NCI-H128 (cell line): ENCODE measurements at regions not wholly inside any gene's neighbourhood (a gene's known extent, or its start where the extent isn't known, plus 50 kb on each side); places are given as distances from the start of the nearest gene placed in this dataset.

Source experiments
- DNase-seq: peaks from one replicate; lab custom pipeline; 2025; ENCODE audit not compliant: unreplicated experiment; lab: John Stamatoyannopoulos, UW

DNA sequence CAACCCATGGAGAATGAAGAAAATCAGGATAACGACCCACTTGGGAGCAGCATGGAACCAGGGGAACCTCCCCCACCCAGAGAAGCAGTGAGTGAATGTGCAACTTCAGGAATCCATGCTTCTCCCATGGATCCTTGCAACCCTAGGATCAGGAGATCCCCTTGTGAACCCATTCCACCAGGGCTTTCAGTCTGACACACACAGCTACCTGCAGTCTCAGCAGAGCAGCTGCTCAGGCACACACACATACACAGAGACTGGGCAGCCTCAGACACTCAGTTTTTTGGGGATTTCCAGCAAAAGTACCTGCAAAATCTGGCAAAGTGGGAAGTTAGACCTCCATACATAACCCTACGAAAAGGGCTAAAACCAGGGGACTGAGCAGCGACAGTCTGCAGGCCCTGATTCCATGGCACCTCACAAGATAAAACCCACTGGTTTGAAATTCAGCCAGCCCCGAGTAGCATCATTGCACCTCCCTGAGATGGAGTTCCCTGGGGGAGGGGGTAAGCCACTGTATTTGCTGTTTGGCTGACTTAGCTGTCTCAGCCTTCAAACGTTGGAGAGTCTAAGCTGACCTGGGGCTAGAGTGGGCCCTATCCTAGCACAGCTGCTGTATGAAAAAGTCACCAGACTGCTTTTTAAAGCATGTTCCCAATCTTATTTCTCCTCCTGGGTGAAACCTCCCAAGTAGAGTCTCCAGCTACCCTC lies 737.5 kb upstream of the NDST4 start:
- no peak for DNase-seq

DNA sequence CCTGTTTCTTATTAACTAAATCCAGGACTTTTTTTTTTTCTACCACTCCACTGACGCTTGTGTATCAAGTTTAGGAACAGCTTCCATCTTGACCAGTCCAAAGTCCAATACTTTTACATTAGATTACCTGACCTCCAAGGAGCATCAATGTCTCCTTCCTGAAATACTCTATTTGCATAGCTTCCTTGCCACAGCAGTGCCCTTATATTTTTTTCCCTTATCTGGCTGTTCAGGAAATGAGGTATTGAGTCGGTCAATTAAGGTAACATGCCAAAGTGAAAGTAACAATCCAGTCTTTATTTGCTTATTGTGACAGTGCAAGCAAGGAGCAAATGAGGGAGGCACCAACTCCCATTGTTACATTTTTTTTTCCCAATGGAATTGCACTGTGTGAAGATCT lies 730.8 kb upstream of the NDST4 start:
- no peak for DNase-seq

DNA sequence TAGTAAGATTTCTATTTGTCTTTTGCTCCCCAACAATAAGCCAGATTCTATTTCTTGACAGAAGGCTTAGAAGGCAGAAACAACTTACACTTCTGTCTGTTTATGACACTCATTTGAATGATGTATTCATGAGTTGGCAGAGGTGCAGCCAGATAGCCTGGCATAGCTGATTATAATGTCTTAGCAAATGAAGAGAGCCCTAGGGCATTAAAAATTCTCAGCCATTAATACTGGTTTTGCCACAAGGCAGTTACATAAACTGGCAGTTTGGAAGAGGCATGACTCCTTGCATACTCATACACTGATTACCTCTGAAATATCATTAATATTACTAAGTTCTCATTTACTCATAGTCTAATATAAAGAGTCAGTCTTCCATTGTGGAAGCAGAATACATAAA lies 728.5 kb upstream of the NDST4 start:
- no peak for DNase-seq

DNA sequence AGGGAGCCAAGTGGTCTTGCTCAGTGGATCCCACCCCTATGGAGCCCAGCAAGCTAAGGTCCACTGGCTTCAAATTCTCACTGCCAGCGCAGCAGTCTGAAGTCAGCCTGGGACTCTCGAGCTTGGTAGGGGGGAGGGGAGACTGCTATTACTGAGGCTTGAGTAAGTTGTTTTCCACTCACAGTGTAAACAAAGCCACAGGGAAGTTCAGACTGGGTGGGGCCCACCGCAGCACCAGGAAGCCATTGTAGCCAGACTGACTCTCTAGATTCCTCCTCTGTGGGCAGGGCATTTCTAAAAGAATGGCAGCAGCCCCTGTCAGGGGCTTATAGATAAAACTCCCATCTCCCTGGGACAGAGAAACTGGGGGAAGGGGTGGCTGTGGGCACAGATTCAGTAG lies 721.0 kb upstream of the NDST4 start:
- DNase-seq, result no peak

DNA sequence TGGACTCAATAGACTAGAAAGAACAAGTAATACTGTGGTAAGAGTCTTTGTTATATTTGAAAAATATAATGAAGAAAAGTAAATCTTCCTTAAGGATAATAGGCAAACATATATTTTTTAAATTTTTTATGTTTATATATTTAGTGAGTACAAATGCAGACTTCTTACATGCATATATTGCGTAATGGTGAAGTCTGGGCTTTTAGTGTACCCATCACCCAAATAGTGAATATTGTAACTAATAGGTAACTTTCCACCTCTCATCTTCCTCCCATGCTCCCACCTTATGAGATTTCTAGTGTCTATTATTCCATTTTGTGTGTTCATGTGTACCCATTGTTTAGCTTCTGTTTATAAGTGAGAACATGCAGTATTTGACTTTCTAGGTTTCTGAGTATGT lies 711.2 kb upstream of the NDST4 start:
- DNase-seq, result no peak

DNA sequence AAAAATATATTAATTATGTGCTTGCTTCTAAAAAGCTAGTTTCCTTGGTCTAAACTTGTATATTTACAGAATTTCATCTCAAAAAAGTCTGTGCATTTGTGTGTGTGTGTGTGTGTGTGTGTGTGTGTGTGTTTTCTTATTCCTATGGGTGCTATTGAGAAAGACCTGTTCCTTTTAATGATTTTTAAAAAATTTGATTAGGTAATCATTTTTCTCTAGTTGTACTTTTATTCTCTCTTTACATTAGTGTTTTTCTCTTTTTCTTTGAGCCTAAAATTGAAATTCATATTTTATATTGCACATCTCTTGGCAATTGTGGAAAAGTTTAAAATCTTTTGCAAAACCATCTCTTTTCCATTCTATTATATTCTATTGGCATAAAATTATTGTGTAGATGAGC lies 690.4 kb upstream of the NDST4 start:
- no peak for DNase-seq

DNA sequence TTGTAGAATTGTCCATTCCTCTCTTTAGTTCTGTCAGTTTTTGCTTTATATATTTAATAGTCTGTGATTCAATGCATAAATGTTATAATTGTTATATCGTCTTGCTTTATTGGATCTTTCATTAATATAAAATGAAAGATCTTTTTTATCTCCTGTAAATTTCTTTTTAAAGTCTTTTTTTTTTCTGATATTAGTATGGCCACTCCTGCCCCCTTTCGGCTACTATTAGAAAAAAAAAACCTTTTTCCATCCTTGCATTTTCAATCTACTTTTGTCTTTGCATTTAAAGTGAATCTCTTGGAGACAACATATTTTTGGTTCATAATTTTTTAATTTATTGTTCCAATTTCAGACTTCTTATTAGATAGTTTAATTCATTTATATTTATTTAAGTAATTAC lies 677.4 kb upstream of the NDST4 start:
- no peak for DNase-seq

DNA sequence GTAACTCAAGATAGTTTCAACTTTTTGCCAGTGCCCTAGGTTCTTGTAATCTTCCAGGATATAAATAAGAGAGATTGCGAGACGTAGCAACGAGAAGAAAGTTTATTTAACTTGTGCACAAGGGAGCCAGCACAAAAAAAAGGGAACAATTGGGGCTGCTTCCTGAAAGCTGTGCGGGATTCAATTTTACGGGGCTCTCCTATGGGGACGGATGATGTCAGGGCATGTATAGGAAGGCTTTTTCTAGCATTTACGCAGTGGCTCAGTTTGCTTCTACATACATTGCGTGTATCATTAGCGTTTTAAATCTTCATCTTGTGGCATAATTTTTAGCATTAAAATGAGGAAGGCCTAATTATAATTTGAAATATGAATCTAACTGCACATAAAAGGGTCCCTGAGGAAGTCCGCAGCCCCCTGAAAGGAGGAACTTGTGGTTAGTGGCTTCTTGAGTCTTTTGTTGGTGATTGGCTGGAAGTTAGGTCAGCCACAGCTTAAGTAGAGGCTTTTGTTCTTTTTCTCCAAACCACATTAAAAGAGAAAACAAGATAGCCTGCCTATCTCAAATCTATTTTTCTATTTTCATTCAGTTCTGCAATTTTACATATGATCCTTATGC lies 668.2 kb upstream of the NDST4 start:
- no peak for DNase-seq

DNA sequence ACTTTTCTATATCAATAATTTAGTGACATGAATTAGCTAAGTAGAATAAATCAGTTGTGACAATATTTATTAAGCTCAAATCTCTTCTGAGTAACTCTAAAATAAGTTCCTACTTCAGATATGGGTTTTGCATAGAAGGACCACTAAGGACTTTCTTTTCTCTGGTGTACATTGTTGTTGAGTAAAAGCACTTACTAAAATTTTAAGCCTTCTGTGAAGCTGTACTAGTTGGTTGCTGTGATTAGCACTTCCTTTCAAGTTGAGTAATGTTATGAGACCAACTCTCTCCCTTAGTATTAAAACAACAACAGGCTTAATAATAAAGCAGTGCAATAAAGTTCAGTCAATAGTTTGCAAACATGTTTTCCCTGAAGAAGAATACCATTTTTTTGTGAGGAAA lies 667.4 kb upstream of the NDST4 start:
- DNase-seq, result no peak

DNA sequence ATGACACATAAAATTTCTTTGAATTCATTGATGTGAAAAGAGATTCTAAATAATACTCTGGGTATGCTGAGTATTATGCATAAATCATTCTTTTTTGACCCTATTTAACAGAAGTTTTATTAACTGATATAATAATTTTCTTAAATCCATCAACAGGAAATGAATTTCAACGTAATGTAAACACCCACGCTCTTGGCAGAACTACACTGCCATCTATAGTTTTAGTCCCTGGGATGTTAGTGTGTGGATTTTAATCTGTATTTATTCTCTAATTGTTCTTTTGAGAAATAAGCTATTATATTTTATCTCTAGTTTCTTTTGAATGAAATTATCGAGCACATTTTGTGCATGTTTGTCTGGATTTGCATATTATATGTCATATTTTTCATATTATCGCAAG lies 666.8 kb upstream of the NDST4 start:
- DNase-seq, result no peak

DNA sequence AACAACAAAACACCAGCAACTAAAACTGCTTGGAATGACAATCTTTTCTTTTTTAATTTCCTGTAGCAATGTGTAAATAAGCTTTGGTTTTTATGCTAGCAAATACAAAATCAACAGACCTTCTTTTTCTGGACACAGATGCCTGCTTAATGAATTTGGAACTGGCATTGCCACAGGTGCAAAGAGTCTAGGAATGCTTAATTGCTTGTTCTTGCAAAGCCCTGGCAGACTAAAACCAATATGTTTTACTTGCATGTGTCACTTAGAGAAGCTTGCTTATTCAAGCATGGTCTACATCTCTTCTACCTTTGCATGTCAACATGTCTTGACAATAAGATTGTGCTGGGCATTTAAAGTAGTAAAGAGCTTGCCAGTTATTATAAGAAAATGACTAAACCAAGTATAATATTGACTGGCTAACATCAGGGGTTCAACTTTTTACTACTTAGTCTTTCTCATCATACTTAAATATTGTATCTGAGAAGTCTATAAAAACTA lies 656.7 kb upstream of the NDST4 start:
- no peak for DNase-seq

DNA sequence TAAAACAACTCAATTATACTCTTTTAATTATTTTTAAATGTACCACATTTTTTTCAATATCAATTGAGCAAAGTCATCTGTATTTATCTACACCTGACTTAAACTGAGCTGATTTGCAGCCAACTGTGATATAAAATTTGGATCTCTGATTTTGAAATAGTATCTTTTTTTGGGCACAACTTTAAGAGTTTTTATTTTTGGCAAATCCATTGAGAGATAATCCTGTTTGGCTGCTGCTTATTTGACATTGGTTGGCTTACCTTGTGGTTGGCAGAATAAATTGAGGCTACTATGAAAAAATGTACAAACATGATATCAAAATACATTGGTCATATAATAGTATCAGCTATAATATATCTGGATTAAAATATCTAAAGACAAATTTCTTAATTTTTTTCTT lies 656.0 kb upstream of the NDST4 start:
- no peak for DNase-seq

DNA sequence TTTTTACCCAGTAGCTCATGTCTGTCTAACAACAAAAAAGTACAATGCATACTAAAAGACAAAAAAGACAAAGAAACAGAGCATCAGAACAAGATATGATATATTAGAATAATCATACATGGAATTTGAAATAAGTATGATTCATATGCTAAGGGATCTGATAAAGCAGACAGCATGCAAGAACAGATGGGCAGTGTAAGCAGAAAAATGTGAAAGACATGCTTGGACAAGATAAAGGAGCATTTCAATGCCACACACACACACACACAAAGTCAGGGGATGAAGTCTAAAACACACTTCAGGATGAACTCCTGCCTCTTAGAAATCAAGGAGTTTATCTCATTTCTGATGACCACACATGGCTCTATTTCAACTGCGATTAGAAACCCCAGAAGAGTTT lies 649.6 kb upstream of the NDST4 start:
- no peak for DNase-seq

DNA sequence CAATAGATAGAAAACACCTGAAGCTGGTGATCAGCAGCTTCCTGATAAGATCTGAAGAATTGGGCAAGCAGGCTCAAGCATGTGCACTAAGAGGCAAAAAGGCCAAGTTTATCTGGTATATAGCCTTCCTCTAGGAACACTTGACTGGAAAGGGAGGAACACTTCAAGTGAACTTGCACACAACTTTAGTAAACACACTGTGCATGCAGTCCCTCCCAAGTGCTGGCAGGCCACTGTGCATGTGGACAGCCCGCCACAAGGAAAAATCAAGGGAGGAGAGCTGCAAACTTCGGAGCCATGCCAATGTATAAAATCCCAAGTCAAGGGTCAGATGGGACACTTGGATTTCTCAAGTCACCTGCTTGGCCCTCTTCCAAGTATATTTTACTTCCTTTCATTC lies 645.8 kb upstream of the NDST4 start:
- no peak for DNase-seq

DNA sequence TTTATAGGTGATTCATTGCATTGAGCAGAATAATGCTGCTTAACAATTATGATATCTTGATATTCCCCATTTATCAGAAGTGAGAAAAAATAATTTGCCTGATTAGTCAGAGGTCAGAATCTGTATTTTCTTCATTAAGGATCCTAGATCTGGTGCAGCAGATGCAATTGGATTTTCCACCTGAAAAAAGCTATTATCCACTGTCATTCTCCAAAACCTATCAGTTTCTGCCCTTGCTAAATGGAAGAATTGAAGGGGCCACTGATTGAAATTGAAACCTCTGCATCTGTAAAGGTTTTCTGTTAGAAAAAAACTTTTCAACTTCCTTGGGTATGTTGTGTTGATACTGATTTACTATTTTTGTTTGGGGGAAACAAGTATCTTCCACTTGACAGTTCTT lies 636.0 kb upstream of the NDST4 start:
- DNase-seq, result no peak

DNA sequence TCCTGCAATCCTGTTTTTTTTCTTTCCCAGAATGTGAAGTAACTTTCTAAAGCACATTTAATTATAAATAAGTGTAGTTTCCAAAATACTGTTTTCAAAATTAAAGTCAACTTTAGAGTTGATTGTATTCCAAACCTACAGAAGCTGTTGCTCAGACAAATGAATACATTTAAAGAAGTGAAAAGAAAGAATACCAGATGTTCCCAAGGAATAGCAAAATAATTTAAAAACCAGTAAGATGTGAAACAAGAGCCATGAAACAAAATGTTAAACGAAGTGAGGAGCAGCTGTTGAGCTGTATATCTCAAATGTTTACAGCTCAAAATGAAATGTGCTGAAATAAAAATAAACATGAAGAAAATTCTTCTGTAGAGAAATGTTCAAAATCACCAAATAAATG lies 627.4 kb upstream of the NDST4 start:
- no peak for DNase-seq

DNA sequence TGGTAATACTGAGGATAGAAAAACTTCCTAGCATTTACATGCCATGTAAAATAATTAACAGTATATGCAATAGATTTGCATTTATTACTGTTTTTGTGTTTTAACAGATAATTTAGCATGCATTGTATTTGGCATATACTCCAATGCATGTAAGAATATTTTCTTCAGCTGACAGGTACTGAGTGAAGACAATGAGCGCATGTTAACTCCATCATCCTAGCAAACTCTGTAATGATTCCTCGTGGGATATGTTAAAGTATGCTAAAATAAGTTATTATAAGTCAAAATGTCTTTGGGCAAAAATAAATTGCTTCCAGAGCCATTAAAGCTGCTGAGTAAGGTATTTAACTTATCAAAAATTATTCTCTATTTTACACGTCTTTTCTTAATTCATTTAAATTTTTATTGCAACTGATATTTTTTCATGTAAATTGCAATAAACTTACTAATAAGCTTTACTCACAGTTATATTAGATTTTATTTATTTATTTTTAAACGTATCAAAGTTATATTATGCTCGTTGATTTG lies 616.4 kb upstream of the NDST4 start:
- DNase-seq, result no peak

DNA sequence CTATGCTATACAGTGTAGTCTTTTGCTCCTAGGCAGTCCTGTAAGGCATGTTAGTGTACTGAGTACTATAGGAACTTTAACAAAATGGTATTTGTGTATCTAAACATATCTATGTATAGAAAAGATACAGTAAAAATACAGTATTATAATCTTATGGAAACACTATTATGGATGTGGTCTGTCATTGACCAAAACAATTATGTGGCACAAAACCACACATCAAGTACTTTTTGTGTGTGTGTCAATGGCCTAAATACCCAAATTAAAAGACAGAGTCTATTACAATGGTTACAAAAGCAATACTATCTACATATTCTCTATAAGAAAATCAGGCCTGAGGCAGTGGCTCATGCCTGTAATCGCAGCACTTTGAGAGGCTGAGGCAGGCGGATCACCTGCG lies 610.2 kb upstream of the NDST4 start:
- DNase-seq, result no peak

DNA sequence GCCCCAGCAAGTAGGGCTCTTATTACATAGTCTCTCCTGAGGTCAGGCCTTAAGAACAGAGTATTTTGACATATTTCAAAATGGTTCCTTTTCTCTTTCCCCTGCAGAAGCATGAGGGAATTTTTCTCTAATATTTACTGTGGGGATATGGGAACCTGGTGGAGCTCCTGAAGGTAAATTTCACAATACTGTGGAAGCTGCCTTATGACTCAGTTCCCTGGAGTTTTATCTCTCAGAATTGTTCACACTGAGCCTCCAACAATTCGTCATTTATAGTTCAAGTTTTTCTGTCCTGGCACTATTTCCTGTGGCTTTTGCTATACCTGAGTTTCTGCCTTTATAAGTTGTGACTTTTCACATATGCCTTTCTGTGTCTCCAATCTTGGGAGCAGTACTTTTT lies 607.2 kb upstream of the NDST4 start:
- DNase-seq, result no peak

DNA sequence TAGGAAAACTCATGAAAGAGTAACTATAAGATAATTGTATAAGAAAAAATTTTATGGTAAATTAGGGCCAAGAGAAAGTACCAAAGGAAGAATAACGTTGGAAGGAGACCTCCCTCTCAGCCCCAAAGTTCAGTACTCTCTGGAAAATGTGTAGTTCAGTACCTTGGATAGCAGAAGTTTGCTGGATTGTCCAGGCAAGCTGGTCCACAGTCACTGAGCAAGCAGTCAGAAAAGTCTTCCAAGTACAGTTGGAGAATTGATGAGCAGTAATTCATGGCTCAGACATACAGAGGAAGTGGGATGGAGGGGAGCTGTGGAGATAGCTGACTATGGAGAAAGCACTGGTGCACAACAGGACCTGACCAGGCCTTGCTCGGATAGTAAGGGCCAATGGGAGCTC lies 598.2 kb upstream of the NDST4 start:
- DNase-seq, result no peak

DNA sequence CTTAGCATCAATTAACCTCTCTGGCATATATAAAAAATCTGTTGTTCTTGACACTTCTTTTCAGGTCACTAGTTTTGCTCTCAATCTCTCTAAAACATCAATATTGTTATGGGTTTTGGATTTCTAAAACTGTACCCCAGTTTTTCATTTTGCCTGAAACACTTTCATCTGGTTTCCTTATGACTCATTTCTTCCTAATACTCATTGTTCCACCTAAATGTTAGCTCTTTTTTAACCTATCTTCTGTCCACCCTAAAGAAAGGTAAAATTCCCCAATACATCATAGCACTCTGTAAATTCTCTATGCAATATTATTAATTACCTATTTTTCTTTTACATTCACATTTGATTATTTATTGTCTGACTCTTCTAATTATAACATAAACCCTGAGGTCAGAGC lies 575.5 kb upstream of the NDST4 start:
- DNase-seq, result no peak

DNA sequence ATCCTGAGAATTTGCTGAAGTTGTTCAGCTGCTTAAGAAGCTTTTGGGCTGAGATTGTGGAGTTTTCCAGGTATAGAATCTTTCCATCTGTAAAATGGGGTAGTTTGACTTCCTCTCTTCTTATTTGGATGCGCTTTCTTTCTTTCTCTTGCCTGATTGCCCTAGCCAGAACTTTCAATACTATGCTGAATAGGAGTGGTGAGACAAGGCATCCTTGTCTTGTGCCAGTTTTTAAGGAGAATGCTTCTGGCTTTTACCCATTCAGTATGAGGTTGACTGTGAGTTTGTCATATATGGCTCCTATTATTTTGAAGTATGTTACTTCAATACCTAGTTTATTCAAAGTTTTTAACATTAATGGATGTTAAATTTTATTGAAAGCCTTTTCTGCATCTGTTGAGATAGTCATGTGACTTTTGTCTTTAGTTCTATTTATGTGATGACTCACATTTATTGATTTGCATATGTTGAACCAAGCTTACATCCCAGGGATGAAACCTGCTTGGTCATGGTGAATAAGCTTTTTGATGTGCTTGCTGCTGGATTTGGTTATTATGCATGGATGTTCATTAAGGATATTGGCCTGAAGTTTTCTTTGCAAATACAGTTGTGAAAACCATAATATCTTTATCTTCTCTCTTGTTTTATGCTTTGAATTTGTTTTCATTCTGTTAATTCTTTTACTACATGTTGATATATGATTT lies 573.8 kb upstream of the NDST4 start:
- no peak for DNase-seq
